Transverse colon (tissue), 4 donors: ENCODE measurements at regions not wholly inside any gene's neighbourhood (a gene's known extent, or its start where the extent isn't known, plus 50 kb on each side); places are given as distances from the start of the nearest gene placed in this dataset.

Experiments
- DNase-seq: peaks from one replicate; pipeline ENCODE4 v3.0.0-alpha.2; 2019
- H3K27ac ChIP-seq, 4 donors: fragments of 200-600 bp; sonication (generic); 2 replicates each; pipeline ENCODE4 v1.5.1; 2016 to 2018; ENCODE audit warnings: inconsistent platforms in 4 of 4
- H3K27me3 ChIP-seq: fragments of 200-600 bp; sonication (generic); 2 replicates; pipeline ENCODE4 v1.5.1; 2017; ENCODE audit warnings: inconsistent platforms
- H3K36me3 ChIP-seq, 4 donors: fragments of 200-600 bp; sonication (generic); 2 replicates each; pipeline ENCODE4 v1.5.1; 2017 to 2019; ENCODE audit warnings: inconsistent platforms in 4 of 4
- H3K4me1 ChIP-seq, 4 donors: fragments of 200-600 bp; sonication (generic); 2 replicates each; pipeline ENCODE4 v1.5.1; 2017 to 2020; ENCODE audit warnings: inconsistent platforms in 4 of 4
- H3K4me3 ChIP-seq, 4 donors: fragments of 200-600 bp; sonication (generic); 1 replicate in 1 of 4; 2 replicates in 3 of 4; pipeline versions ENCODE4 v1.5.1 to v1.6.1; 2017 to 2019; ENCODE audit warnings: inconsistent platforms in 4 of 4
- H3K9me3 ChIP-seq, 2 donors: fragments of 200-600 bp; sonication (generic); 2 replicates each; pipeline ENCODE4 v1.5.1; 2017 to 2019; ENCODE audit warnings: inconsistent platforms in 2 of 2
- EP300 ChIP-seq: sonication (generic); formaldehyde crosslinking; IDR thresholded peaks from one replicate; pipeline ENCODE4 v1.6.1; 2017; ENCODE audit warnings: antibody characterized with exemption, low read depth
- POLR2A ChIP-seq: fragments of 450-650 bp; IDR thresholded peaks from one replicate; pipeline ENCODE4 v1.6.1; 2016; ENCODE audit warnings: antibody characterized with exemption, mild to moderate bottlenecking, moderate library complexity
- POLR2AphosphoS5 ChIP-seq, 3 donors: sonication (generic); formaldehyde crosslinking; IDR thresholded peaks; one replicate each; pipeline ENCODE4 v1.6.1; 2016; ENCODE audit warnings: antibody characterized with exemption in 3 of 3
- WGBS, 2 donors: methylation state at CpG; one replicate each; pipeline ENCODE4 v1.1.5; 2018; ENCODE audit warnings: low coverage in 1 of 2; 5-methylcytosine and 5-hydroxymethylcytosine counted together
- in situ Hi-C, 4 donors: fragments of 200-750 bp; cut with MboI; loops; one replicate each; pipeline versions ENCODE4 v1.15.0 to v1.15.1; 2017; ENCODE audit warnings: low sequenced_read_pairs in 3 of 4, low pct_ligation_motif_present in 1 of 4, low pct_unique_long_range_greater_than_20kb in 1 of 4
- intact Hi-C: fragments of 100-400 bp; cut with DNase I; formaldehyde crosslinking; loops from one replicate; pipeline ENCODE4 v1.15.1; 2023; ENCODE audit warnings: low total_unique reads
- TF ChIP-seq, protein P1 (sequence below), 5 experiments: fragments of 200-600 bp in 3 of 5; fragments of 450-650 bp in 2 of 5; sonication (generic) in 3 of 5; IDR thresholded peaks; 1 replicate in 2 of 5; 2 replicates in 3 of 5; pipeline ENCODE4 v1.5.1; 2016 to 2017; ENCODE audit warnings: antibody characterized with exemption in 5 of 5, inconsistent platforms in 3 of 5, mild to moderate bottlenecking in 2 of 5, moderate library complexity in 1 of 5

DNA sequence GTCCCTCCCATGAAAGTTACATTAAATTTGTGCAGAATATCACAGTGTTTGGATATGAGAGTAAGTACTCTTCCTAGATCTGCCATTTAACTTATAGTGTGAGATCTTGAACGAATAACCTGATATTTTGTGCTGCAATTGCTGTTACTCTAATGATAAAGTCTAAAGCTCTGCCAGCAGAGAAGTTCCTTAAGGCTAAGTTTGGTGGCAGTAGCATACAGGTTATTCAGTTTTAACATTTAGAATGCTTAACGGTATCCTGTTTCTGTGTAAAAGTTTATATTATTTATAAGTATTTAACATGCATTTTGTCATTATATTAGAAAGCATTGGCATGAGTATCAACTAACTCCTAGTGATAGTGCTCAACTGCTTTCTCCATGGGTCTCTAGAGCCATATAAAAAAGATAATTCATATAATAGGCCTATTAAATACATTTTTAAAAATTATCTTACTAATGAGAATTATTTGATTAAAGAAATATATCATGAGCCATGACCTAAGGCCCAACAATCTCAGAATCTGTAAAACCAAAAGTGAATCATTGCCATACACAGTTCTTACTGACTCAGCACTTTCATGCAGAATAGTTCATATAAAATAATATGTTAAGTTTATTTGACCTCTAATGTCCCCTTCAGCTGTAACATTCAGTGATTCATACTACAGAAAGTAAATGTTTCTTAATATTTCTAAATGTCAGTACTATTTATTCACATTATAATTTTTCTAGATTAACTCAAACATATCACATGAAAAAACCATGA is 1058.6 kb downstream of the TRHDE start:
- 55 to 56% methylated on average over 2 of the region's 2 CpGs for WGBS, 2 donors
- Histone ChIP-seq H3K27ac (no peak overlapping the region), H3K36me3 (no peaks in the 10 kb centered on the region), H3K4me1 (no peaks in the 10 kb centered on the region), H3K4me3 (no peak overlapping the region), H3K9me3 (no peaks in the 10 kb centered on the region), H3K27me3 (no peaks in the 10 kb centered on the region)
- intact Hi-C loops: no loop called here
- TF ChIP-seq, protein P1, sequence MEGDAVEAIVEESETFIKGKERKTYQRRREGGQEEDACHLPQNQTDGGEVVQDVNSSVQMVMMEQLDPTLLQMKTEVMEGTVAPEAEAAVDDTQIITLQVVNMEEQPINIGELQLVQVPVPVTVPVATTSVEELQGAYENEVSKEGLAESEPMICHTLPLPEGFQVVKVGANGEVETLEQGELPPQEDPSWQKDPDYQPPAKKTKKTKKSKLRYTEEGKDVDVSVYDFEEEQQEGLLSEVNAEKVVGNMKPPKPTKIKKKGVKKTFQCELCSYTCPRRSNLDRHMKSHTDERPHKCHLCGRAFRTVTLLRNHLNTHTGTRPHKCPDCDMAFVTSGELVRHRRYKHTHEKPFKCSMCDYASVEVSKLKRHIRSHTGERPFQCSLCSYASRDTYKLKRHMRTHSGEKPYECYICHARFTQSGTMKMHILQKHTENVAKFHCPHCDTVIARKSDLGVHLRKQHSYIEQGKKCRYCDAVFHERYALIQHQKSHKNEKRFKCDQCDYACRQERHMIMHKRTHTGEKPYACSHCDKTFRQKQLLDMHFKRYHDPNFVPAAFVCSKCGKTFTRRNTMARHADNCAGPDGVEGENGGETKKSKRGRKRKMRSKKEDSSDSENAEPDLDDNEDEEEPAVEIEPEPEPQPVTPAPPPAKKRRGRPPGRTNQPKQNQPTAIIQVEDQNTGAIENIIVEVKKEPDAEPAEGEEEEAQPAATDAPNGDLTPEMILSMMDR (IDR thresholded peaks at IDR 0.05): no peak
- TF ChIP-seq POLR2AphosphoS5 (IDR thresholded peaks at IDR 0.05) (no peak), POLR2A (no peak), EP300 (no peak)
- DNase-seq: no peak
- in situ Hi-C loops: no loop called here

GRCh38 chr12:73341559-73342247 is 1069.5 kb downstream of the TRHDE start:
- TF ChIP-seq, protein P1 (IDR thresholded peaks at IDR 0.05): no peak
- TF ChIP-seq POLR2AphosphoS5 (IDR thresholded peaks at IDR 0.05) (no peak), EP300 (no peak), POLR2A (no peak)
- intact Hi-C loops (no loop called here), in situ Hi-C loops (no loop called here)
- no peak for DNase-seq
- H3K36me3 ChIP-seq: no peaks in the 10 kb centered on the region
- no peak overlapping the region for H3K4me3 ChIP-seq
- H3K27me3 ChIP-seq: no peaks in the 10 kb centered on the region
- 65 to 69% methylated on average over 3 of the region's 3 CpGs for WGBS, 2 donors
- H3K27ac ChIP-seq: no peak overlapping the region
- H3K9me3 ChIP-seq: no peaks in the 10 kb centered on the region
- no peaks in the 10 kb centered on the region for H3K4me1 ChIP-seq

- no peak for DNase-seq
- 67% methylated on average over 3 of the region's 3 CpGs for WGBS, 2 donors
- no peaks in the 10 kb centered on the region for H3K27me3 ChIP-seq
- no peak for TF ChIP-seq POLR2A
- no peak for TF ChIP-seq EP300
- TF ChIP-seq, protein P1 (IDR thresholded peaks at IDR 0.05): no peak
- TF ChIP-seq POLR2AphosphoS5 (IDR thresholded peaks at IDR 0.05): no peak
- no peaks in the 10 kb centered on the region for H3K4me1 ChIP-seq
- H3K4me3 ChIP-seq: no peak overlapping the region
- intact Hi-C loops (no loop called here), in situ Hi-C loops (no loop called here)
- no peaks in the 10 kb centered on the region for H3K9me3 ChIP-seq
- no peaks in the 10 kb centered on the region for H3K36me3 ChIP-seq
- no peak overlapping the region for H3K27ac ChIP-seq
Observed at GRCh38 chr12:73342733-73343132, 1070.6 kb downstream of the TRHDE start.

GRCh38 chr12:73352826-73353225 is 1080.7 kb downstream of the TRHDE start:
- intact Hi-C loops (no loop called here), in situ Hi-C loops (no loop called here)

More at GRCh38 chr12:73352826-73353225, 1080.7 kb downstream of the TRHDE start:
- no peak overlapping the region for H3K27ac ChIP-seq
- no peaks in the 10 kb centered on the region for H3K9me3 ChIP-seq
- TF ChIP-seq POLR2A: no peak
- TF ChIP-seq, protein P1 (IDR thresholded peaks at IDR 0.05): no peak
- no peak for TF ChIP-seq EP300
- 79 to 100% methylated on average over 1 of the region's 1 CpG for WGBS, 2 donors
- H3K4me1 ChIP-seq: no peaks in the 10 kb centered on the region
- DNase-seq: no peak
- no peaks in the 10 kb centered on the region for H3K27me3 ChIP-seq
- H3K36me3 ChIP-seq: no peaks in the 10 kb centered on the region
- H3K4me3 ChIP-seq: no peak overlapping the region
